ENCODE measurements at regions not wholly inside any gene's neighbourhood (a gene's known extent, or its start where the extent isn't known, plus 50 kb on each side); places are given as distances from the start of the nearest gene placed in this dataset.

- DNase-seq, result peak in 1 of 2 experiments; percentile 30
Observed at GRCh38 chr1:178973652-178974101, 52.0 kb upstream of the FAM20B start.

All from NCI-H524 (cell line).